GM21619 (cell line): ENCODE measurements at regions not wholly inside any gene's neighbourhood (a gene's known extent, or its start where the extent isn't known, plus 50 kb on each side); places are given as distances from the start of the nearest gene placed in this dataset.

Experiments used
- ATAC-seq: cut with Tn5 transposase; IDR thresholded peaks from one replicate; pipeline ENCODE4 v1.9.1; 2021; ENCODE audit not compliant: unreplicated experiment

DNA sequence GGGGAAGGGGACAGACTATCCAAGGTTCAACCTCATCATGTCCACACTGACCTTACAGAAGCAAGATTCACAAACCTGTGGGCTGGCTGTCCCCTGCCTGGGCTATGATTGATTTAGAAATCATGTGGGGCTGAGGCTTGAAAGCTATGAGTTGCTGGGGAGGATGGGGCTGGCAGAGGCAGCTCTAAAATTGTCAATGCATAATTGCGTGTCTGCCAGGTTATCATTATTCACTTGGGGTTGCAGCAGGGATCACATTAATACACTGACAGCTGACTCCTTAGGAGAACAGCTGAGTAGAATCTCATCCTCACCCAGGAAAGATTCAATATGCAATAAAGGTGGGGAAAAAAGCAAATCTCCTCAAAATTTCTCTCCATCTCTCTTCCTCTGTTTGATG is 866.3 kb downstream of the CCSER2 start:
- no peak for ATAC-seq

DNA sequence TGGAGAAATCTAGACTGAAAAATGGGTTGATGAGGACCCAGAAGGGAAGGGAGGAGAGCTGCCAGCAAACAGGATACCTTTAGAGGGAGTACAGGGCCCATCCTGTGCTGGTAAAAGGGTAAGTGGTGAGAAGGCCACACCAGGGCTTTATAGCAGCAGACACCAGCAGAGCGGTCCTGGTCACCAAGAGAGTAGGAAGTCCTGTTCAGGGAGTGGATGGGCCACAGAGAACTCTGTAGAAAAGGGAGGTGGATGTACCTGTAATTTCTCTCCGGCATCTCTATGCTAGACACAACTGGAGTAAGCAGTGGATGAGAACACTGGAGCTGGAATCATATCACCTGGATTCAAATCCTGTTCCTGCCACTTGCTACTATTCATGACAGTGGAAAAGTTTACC is 867.2 kb downstream of the CCSER2 start:
- no peak for ATAC-seq

DNA sequence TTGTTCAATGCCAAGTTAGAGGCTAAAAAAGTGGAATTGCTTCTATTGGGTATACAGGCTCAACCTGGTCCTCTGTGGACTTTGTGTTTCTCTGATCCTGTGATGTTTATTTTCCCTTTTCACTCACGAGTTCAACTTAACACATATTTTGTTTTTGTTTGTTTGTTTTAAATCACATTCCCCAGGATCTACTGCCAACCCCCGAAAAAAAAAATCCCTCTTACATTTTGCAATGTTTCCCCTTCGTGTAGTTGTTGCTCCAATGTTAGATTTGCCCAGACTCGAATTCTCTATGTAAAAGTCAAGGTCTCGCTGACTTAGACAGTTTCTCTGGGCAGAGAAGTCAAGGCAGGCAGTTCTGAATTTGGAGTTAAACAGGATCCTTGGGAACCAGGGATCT is 876.4 kb downstream of the CCSER2 start:
- ATAC-seq: no peak

DNA sequence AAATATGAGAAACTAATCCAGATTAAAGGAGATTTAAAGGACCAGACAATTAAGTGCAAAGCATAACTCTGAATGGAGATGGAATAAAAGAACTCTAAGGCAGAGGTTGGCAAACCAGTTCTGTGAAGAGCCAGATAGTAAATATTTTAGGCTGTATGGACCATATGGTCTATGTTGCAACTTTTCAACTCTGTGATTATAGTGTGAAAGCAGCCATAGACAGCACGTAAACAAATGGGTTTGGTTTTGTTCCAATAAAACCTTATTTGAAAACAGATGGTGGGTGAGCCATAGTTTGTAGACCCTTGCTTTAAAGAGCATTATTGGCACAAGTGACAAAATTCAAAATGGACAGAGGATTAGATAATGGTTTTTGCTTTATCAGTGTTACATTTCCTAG is 884.1 kb downstream of the CCSER2 start:
- ATAC-seq: no peak

DNA sequence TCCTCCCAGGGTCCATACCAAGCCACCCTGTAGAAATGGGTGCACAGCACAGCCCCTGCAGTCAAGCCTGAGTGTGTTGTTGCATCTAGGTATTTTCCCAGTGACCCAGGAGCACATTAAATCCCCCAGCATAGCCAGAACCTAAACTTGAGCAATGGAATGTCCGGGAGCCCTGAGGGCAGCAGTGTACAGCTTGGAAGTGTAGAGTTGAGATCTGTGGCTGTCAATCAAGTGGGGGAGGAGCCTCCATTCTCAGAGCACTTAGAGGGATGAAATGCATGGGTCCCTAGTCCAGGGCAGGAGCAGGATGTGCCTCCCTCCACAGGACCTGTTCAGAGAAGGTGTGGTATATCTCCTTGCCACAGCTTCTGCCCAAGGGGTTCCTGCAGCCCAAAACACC is 885.1 kb downstream of the CCSER2 start:
- no peak for ATAC-seq

DNA sequence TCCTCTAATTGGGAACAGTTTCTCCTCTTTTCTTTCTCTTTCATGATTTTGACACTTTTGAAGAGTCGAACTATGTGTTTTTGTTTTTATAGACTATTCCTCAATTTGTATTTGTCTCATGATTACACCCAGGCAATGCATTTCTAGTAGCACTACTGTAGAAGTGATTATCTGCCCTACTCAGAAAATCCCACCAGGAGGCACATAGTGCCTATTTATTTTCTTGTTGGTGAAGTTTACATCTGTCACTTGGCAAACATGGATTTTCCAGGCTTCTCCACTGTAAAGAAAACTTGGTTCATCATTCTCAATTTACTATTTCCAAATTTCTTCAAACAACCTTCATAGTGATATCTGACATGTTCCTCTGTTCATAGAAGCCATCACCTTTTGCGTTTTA is 893.9 kb downstream of the CCSER2 start:
- ATAC-seq: no peak

DNA sequence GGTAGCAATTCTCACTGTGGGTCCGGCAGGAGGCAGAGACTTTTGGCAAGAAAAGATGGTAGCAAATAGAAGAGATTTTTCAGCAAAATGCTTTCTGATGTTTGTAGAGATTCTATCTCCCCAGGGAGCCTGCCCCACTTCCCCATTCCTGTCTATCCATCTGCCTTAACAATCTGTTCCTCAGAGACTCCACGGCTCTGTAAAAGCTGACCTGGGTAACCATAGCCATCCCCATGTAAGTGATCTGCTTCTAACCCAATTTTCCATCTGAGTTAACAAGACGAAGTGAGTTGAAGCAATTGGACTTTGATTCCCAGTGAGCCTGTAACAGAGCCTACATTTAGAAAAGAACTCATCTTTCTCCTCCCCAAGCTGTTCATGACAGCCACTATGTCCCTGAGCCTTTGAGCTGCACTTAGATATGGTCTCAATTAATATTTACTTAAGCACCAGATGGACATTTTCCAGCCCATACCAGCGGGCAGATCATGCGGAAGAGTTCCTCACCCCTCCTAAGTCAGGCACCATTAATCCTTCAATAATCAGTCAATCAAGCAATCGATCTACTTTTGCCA is 896.1 kb downstream of the CCSER2 start:
- no peak for ATAC-seq

DNA sequence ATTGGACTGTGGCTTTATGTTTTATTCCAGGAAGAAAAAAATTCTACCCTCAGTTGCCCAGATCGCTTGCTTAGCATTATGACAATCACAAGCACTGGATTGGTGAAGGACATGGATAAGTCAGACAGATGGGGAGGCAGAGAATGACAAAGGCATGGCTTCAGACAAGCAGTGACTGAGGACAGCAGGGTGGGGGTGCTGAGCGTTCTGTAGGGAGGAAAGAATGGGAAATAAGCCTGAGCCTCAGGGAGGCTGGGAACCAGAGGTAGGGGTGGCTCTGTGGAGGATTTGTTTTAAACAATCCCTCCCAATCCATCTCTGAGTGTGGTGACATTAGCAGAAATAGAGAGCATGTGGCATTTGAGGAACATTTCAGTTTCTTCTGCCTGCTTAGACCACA is 896.9 kb downstream of the CCSER2 start:
- ATAC-seq: no peak

DNA sequence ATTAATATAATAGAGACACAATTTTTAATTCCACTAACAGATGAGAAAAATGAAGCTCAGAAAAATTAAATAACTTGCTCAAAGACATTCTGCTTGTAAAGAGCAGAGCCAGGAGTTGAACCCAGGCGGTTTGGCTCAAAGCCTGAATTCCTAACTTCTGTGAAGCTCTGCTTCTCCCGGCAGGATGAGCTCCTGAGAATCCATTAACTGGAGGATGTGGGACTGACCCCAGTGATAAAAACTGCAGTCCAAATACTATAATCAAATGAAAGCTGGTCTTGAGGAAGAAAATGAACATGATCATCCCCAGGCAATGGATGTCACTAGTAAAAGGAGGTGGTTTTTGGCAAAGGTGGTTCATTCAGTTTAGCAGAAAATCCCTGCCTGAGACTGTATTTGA is 898.2 kb downstream of the CCSER2 start:
- ATAC-seq: no peak

DNA sequence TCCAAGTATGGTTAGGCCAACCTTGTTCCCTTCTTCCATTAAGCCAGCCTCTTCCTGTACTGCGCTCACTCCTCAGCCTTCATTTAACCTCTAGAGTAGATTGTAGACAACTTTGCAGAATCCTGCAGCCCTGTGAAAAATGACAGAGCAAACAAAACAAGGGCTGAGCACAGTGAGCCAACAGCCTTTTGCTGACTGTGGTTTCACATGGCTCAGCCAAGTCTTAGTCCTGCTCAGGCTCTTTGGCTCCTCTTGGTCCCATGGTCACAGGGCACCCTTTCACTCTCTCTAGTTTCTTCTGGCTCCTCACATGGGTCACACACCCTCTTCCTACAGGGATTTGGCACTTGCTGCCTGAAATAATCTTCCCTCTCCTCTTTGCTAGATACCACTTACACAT is 900.3 kb downstream of the CCSER2 start:
- no peak for ATAC-seq

DNA sequence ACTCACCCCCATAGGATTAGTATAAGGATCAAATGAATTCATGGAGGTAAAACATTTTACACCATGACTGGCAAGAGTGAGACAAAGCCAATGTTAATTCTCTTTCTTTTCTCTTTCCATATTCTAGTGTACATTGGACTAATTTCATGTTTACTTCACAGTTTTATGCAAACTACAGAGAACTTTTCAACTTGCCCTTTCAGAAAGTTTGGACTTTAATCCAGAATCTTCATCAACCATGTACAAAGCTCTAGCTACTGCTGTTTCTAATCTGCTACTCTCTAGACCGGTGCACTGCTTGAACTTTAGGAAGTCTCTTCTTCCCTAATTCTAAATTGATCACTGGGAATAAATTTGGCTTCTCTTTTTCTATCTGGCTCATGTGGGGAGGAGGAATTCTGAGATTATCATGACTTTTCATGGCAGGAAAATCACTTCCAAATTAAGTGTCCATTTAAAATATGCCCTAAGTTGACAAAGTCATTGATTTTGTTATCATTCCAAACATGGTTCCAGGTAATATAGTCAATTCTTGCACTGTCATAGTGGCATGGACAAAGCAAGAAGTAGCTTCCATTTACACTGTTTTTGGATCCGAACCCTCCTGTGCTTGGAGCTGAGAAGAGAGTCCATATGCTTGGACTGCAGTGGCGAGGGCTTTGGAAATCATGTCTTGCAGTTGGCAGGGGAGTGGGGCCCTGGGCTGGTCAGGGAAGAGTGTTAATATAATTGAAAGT is 903.3 kb downstream of the CCSER2 start:
- ATAC-seq: no peak

DNA sequence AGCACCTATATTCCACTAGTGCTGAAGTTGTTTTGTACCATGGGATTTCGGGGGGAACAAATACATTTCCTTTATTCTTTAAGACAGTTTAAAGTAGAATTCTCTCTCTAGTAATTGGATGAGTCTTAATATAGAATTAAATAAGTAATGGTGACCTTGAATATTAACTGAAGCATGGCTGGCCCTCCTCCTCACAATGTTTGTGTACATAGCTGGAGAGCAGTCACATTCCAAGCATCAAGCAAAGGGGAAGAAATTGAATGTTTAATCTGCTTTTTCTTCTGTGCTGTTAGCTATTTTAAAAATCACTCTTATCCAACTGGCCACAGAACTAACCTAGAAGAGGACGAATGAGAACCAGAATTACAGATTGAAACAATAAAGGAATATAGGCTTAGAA is 906.9 kb downstream of the CCSER2 start:
- no peak for ATAC-seq

DNA sequence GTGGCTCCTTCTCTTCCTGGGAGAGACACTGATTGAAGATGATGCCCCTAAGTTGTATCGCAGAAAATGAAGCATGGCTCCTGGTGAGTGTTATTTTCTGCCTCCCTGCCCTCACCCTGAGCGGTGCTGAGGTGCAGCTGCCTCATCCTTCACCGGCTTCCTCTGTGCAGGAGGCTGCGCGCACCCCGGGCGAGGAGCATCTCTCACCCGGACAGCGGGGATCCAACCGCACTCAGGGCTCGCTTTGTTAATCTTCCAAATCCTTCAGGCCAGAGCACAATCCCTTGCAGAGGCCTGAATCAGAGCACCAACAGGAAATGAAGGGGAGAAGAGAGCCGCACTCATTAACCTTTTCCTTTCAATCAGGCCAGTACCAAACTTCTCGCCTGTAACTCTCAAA is 910.3 kb downstream of the CCSER2 start:
- no peak for ATAC-seq

DNA sequence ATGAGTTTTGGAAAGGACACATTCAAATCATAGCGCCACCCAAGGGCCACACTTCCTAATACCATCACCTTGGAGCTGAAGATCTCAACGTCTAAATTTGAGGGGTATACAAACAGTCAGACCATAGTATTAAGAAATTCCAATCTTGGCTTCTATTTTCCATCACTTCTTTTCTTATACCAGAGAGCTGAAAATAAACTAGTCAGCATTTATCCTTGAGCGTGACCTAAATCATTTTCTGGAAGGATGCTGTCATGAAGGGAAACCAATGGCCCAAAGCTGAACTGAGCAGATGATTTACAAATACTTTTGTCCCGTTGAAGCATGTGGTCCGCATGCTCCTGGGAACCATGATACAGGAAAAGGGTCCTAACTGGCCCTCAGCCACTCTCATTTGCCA is 921.9 kb downstream of the CCSER2 start:
- no peak for ATAC-seq

DNA sequence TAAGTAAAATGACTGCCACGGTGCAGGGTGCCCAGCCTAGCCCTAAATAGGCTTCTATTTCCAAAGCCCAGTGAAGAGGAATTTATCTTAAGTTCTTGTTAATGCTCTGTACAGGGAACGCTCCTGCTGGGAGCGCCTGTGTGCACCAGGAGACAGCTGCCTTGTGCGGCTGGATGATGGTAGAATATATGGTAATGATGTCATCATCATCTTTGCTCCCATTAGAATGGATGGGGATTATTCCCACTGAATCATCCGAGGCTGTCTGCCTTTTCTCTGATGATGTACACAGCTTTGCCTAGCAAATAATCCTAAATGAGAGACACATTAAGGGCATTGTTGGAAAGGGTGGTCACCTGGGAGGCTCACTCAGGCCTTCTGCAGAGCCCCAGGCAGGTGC is 928.1 kb downstream of the CCSER2 start:
- no peak for ATAC-seq

DNA sequence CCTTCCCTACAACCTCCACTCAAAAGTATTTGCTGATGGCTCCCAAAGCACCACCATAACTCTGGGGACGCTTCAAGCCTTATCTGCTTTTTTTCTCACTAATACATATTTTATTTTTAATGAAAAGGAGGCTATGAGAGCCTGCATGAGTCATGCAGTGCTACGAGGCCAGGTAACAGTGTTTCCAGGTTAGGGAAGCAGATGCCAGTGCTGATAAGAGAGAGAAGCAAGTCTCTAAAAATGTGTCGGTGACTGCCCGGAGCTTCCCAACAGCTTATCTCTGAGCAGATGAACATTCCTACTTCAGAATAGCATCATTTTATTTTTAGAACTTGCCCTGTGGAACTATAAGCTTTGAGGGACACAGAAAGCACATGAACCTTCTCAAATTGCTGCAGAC is 931.5 kb downstream of the CCSER2 start:
- ATAC-seq: no peak

DNA sequence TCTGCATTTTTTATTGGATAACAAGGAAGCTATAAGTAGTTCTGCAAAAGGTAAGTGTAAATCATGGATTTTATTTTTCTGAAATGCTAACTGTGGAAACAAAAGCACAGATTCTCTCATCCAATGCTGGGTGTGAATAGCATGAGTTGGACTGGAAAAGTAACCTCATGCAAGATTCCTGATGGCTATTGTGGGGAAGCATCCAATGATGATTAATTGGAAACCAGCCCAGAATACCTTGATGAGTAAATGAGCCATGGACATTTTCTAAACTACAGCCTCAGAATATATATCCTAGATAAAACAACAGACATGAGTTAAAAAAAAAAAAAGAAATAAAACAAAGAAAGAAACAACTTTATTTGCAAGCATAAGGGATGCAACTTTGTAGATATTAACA is 934.6 kb downstream of the CCSER2 start:
- ATAC-seq: no peak

DNA sequence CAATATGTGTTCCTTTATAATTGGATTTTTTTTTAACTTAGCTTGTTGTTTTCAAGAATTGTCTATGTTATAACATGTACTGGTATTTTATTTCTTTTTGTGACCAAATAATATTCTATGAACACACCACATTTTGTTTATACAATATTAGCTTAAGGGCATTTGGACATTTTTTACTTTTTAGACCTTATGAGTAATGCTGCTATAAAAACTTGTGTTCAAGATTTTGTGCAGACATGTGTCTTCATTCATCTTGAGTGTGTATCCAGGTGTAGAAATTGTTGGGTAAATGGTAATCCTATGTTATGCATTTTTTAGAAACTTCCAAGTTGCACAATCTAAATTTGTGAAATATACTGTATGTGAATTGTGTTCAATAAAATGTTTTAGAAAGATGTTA is 936.7 kb downstream of the CCSER2 start:
- ATAC-seq: no peak

DNA sequence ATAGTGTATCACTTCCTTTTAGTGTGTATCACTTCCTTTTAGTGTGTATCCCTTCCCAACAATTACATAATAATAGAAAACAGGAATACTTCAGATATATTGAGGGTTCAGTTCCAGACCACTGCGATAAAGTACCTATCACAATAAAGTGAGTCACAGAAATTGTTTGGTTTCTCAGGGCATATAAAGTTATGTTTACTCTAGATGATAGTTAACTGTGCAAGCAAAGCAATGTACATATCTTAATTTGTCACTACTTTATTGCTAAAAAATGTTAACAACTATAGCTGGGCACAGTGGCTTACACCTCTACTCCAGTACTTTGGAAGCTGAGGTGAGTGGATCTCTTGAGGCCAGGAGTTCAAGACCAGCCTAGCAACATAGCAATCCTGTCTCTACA is 938.4 kb downstream of the CCSER2 start:
- ATAC-seq: no peak

DNA sequence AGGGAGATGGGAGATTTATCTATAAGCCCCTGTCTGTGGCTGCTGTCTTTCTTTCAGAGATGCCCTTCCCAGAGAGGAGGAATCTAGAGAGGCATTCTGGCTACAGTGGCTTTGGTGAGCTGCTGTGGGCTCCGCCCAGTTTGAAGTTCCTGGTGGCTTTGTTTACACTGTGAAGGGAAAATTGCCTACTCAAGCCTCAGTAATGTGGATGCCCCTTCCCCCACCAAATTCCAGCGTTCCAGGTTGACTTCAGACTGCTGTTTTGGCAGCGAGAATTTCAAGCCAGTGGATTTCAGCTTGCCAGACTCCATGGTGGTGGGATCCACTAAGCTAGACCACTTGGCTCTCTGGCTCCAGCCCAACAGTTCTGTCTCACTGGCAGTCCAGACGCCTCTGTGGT is 951.6 kb downstream of the CCSER2 start:
- ATAC-seq: no peak

DNA sequence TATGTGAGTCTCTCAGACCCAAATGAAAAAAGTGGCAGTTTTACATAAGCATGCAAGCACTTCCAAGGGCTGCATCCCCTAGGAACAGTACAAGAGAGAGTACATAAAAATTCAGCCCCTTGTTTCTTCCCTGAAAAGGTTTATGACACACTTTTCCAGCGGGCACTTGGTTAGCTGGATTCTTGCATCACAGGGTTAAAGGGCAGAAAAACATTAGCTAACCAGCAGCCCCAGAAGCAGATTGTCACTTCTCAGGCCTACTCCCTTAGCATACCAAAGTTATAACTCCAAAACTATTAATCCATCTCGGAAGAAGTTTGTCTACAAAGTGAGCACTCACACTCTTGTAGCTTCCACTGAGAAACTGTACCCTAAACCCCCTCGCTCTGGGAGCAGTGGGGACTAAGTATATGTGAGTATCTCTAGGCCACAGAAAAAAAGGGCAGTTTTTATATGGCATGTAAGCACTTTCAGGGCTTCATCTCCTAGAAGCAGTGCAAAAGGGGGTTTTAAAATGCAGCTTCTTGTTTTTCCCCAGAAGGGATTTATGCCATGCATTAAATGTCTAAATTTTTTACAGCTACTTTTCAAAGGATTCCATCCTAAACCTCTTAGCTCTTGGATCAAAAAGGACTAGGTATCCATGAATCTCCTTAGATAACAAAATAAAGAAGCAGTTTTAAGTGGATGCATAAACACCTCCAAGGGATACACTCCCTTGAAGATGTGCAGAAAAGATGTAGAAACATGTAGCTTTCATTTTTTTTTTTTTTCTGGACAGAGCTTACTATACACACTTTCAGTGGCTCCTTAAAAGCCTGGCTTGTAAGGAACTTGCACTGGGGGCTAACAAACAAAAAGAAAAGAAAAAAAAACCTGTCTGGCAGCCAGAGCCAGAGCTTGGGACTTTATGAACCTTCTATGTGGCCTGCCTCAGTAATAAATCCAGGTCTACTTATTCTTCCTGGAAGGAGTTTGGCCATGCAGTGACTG is 956.7 kb downstream of the CCSER2 start:
- ATAC-seq: no peak

DNA sequence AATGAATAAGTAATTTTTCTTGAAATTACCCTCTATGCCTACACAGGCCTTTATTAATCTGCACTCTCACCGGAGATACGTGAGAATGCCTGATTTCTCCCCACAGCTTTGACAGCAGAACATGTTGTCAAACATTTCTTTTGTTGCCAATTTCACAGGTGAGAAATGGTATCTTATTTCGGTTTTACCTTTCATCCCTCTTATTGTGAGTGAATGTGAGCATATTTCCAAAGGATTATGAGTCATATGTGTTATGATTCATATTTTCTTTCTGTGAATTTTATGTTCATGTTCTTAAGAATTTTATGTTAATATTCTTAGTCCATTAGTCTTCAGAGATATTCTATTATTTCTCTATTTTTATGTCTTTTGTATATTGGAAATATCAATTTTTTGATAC is 965.1 kb downstream of the CCSER2 start:
- ATAC-seq: no peak
